HG03064 (cell line): ENCODE measurements at regions not wholly inside any gene's neighbourhood (a gene's known extent, or its start where the extent isn't known, plus 50 kb on each side); places are given as distances from the start of the nearest gene placed in this dataset.

Source experiments
- ATAC-seq: cut with Tn5 transposase; IDR thresholded peaks from one replicate; pipeline ENCODE4 v1.9.1; 2021; ENCODE audit warnings: low read depth; ENCODE audit not compliant: unreplicated experiment

- no peak for ATAC-seq
These were observed 321.0 kb downstream of the LTN1 start for GRCh38 chr21:28671549-28672195.

- no peak for ATAC-seq
These were observed 322.6 kb downstream of the LTN1 start for GRCh38 chr21:28669971-28670653.

- no peak for ATAC-seq
These were observed 323.4 kb downstream of the LTN1 start for GRCh38 chr21:28669321-28669720.

GRCh38 chr21:28663754-28664153, 328.9 kb downstream of the LTN1 start:
- no peak for ATAC-seq

- no peak for ATAC-seq
These were observed 329.5 kb downstream of the LTN1 start for GRCh38 chr21:28663111-28663693.

GRCh38 chr21:28657566-28657965, 335.1 kb downstream of the LTN1 start:
- ATAC-seq = no peak

- no peak for ATAC-seq
These were observed 337.2 kb downstream of the LTN1 start for GRCh38 chr21:28655471-28655870.

GRCh38 chr21:28654406-28654805, 338.3 kb downstream of the LTN1 start:
- ATAC-seq = no peak

- no peak for ATAC-seq
These were observed 347.9 kb downstream of the LTN1 start for GRCh38 chr21:28644762-28645161.

GRCh38 chr21:28642891-28643290, 349.8 kb downstream of the LTN1 start:
- ATAC-seq = no peak

- no peak for ATAC-seq
These were observed 350.9 kb downstream of the LTN1 start for GRCh38 chr21:28641731-28642130.

GRCh38 chr21:28640326-28640725, 352.4 kb downstream of the LTN1 start:
- ATAC-seq = no peak

- ATAC-seq = no peak
These were observed 352.9 kb downstream of the LTN1 start for GRCh38 chr21:28639737-28640136.

GRCh38 chr21:28636752-28637691, 355.7 kb downstream of the LTN1 start:
- no peak for ATAC-seq

GRCh38 chr21:28635541-28635940, 357.1 kb downstream of the LTN1 start:
- no peak for ATAC-seq

GRCh38 chr21:28633839-28634555, 358.7 kb downstream of the LTN1 start:
- no peak for ATAC-seq

GRCh38 chr21:28632755-28633408, 359.8 kb downstream of the LTN1 start:
- ATAC-seq = no peak

- no peak for ATAC-seq
These were observed 365.0 kb downstream of the LTN1 start for GRCh38 chr21:28627691-28628090.

- ATAC-seq = no peak
These were observed 365.4 kb downstream of the LTN1 start for GRCh38 chr21:28627261-28627660.

- ATAC-seq = no peak
These were observed 368.1 kb downstream of the LTN1 start for GRCh38 chr21:28624626-28625025.
